ENCODE measurements at regions not wholly inside any gene's neighbourhood (a gene's known extent, or its start where the extent isn't known, plus 50 kb on each side); places are given as distances from the start of the nearest gene placed in this dataset.

- TF ChIP-seq, protein P1, sequence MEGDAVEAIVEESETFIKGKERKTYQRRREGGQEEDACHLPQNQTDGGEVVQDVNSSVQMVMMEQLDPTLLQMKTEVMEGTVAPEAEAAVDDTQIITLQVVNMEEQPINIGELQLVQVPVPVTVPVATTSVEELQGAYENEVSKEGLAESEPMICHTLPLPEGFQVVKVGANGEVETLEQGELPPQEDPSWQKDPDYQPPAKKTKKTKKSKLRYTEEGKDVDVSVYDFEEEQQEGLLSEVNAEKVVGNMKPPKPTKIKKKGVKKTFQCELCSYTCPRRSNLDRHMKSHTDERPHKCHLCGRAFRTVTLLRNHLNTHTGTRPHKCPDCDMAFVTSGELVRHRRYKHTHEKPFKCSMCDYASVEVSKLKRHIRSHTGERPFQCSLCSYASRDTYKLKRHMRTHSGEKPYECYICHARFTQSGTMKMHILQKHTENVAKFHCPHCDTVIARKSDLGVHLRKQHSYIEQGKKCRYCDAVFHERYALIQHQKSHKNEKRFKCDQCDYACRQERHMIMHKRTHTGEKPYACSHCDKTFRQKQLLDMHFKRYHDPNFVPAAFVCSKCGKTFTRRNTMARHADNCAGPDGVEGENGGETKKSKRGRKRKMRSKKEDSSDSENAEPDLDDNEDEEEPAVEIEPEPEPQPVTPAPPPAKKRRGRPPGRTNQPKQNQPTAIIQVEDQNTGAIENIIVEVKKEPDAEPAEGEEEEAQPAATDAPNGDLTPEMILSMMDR (IDR thresholded peaks at IDR 0.05) = no peak
- no peak for TF ChIP-seq POLR2A (IDR thresholded peaks at IDR 0.05)
Observed at GRCh38 chr4:152190907-152191306, 345.0 kb downstream of the FBXW7 start.

Measured in esophagus squamous epithelium (tissue), 4 donors.